RWPE2 (cell line): ENCODE measurements at regions not wholly inside any gene's neighbourhood (a gene's known extent, or its start where the extent isn't known, plus 50 kb on each side); places are given as distances from the start of the nearest gene placed in this dataset.
"Not testable (repeated sequence)": the region's sequence is repeated elsewhere in the genome, so short reads cannot be mapped to it uniquely, and the experiment has no call there.

ENCODE experiments used
- ATAC-seq: fragments of 200-7000 bp; cut with Tn5 transposase; 3 replicates; pipeline ENCODE4 v1.9.1; 2021; ENCODE audit warnings: low read depth
- DNase-seq: peaks from one replicate; pipeline ENCODE4 v3.0.0-alpha.2; 2020; ENCODE audit warnings: low spot score
- H3K27ac ChIP-seq: fragments of 450-650 bp; 2 replicates; pipeline ENCODE4 v1.5.1; 2017; ENCODE audit warnings: mild to moderate bottlenecking; ENCODE audit not compliant: poor library complexity, severe bottlenecking
- H3K27me3 ChIP-seq: fragments of 250-450 bp; sonication (Bioruptor Pico); 2 replicates; pipeline ENCODE4 v1.5.1; 2021; ENCODE audit warnings: mild to moderate bottlenecking, moderate library complexity; ENCODE audit not compliant: insufficient read depth, poor library complexity, severe bottlenecking
- H3K36me3 ChIP-seq: fragments of 250-450 bp; sonication (Bioruptor Pico); 2 replicates; pipeline ENCODE4 v1.5.1; 2020; ENCODE audit warnings: low read depth, mild to moderate bottlenecking, moderate library complexity
- H3K4me1 ChIP-seq: fragments of 250-450 bp; sonication (Bioruptor Pico); 2 replicates; pipeline ENCODE4 v1.5.1; 2021; ENCODE audit warnings: mild to moderate bottlenecking, moderate library complexity; ENCODE audit not compliant: insufficient read depth, poor library complexity, severe bottlenecking
- H3K4me3 ChIP-seq: fragments of 250-450 bp; sonication (Bioruptor Pico); 2 replicates; pipeline ENCODE4 v1.5.1; 2021; ENCODE audit warnings: mild to moderate bottlenecking, moderate library complexity; ENCODE audit not compliant: severe bottlenecking
- H3K9me3 ChIP-seq: fragments of 250-450 bp; sonication (Bioruptor Pico); 2 replicates; pipeline ENCODE4 v1.5.1; 2021; ENCODE audit warnings: mild to moderate bottlenecking, moderate library complexity; ENCODE audit not compliant: severe bottlenecking
- TF ChIP-seq, protein P1 (sequence below): fragments of 450-650 bp; IDR thresholded peaks from one replicate; pipeline ENCODE4 v1.5.1; 2017; ENCODE audit warnings: mild to moderate bottlenecking, moderate library complexity; ENCODE audit not compliant: poor library complexity, severe bottlenecking

DNA sequence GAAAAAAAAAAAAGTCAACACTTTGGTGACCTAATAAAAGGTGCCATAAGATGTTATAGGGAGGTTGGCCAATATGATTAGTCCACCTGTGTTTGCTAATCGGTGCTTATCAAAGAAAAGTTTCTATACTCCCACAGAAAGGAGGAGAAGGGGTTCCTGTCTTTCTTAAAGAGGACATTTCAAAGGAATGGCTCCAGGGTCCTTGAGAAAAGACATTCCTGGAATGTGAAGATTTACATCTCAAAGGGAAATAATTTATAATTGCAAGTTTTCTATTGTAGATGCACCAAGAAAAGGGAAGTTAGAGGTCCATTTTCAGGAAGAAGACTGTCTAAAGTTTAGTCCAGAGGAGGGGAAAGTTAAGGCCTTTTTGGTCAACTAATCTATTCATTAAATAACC is 715.3 kb downstream of the NXPH1 start:
- no peak overlapping the region for H3K4me3 ChIP-seq
- H3K27me3 ChIP-seq = no peaks in the 10 kb centered on the region
- H3K4me1 ChIP-seq = peaks cover 10% of the 10 kb centered on the region
- no peak for ATAC-seq
- DNase-seq = no peak
- TF ChIP-seq, protein P1, sequence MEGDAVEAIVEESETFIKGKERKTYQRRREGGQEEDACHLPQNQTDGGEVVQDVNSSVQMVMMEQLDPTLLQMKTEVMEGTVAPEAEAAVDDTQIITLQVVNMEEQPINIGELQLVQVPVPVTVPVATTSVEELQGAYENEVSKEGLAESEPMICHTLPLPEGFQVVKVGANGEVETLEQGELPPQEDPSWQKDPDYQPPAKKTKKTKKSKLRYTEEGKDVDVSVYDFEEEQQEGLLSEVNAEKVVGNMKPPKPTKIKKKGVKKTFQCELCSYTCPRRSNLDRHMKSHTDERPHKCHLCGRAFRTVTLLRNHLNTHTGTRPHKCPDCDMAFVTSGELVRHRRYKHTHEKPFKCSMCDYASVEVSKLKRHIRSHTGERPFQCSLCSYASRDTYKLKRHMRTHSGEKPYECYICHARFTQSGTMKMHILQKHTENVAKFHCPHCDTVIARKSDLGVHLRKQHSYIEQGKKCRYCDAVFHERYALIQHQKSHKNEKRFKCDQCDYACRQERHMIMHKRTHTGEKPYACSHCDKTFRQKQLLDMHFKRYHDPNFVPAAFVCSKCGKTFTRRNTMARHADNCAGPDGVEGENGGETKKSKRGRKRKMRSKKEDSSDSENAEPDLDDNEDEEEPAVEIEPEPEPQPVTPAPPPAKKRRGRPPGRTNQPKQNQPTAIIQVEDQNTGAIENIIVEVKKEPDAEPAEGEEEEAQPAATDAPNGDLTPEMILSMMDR = no peak
- no peaks in the 10 kb centered on the region for H3K36me3 ChIP-seq
- H3K9me3 ChIP-seq = no peaks in the 10 kb centered on the region
- no peak overlapping the region for H3K27ac ChIP-seq

DNA sequence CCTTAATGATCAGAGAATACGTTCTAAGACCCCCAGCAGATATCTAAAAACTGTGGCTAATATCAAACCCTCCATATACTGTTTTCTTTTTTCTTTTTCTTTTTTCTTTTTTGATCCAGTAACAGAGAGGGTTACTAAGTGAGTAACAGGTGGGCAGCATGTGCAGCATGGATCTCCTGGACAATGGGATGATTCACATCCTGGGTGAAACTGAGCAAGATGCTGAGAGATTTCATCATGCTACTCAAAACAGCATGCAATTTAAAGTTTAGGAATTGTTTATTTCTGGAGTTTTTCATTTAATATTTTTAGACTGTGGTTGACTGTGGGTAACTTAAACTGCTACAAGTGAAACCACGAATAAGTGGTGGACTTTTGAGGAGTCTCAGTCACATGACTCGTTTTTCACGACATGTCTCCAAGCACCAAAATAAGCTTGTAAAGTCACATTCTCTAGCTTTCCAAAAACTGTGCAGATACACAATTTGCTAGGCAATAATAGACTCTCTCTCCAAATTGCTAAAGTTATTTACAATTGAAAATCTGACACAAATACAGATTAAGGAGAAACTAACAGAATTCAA is 716.2 kb downstream of the NXPH1 start:
- peaks cover 10% of the 10 kb centered on the region for H3K4me1 ChIP-seq
- no peaks in the 10 kb centered on the region for H3K27me3 ChIP-seq
- no peak overlapping the region for H3K27ac ChIP-seq
- no peaks in the 10 kb centered on the region for H3K36me3 ChIP-seq
- no peak overlapping the region for H3K4me3 ChIP-seq
- DNase-seq = no peak
- H3K9me3 ChIP-seq = no peaks in the 10 kb centered on the region
- ATAC-seq = peak; percentile 77
- TF ChIP-seq, protein P1 = no peak

DNA sequence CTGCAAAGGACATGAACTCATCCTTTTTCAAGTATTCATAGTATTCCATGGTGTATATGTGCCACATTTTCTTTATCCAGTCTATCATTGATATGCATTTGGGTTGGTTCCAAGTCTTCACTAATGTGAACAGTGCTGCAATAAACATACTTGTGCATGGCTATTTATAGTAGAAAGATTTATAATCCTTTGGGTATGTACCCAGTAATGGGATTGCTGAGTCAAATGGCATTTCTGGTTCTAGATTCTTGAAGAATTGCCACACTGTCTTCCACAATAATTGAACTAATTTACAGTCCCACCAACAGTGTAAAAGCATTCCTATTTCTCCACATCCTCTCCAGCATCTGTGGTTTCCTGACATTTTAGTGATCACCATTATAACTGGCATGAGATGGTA is 730.3 kb downstream of the NXPH1 start:
- DNase-seq, ATAC-seq, H3K36me3 ChIP-seq, H3K9me3 ChIP-seq, H3K4me1 ChIP-seq, H3K27ac ChIP-seq, H3K4me3 ChIP-seq, H3K27me3 ChIP-seq: not testable (repeated sequence)

DNA sequence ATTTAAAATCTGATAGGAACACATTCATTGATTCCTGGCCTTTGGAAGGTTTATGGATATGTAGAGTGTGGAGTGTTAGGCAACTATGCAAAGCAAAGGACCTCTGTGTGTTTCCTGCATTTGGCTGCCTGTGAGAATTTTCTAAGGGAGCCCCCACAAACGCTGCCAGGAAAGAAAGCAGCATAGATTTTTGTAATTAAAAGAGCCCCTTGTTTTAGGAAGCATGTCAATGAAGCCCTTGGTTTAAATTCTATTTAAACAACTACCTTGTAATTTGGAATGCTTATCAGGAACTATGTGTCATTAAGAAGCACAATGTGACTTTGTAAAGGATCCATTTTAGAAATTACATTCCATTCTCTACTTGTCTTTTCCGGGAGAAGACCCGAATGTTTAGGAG is 742.5 kb downstream of the NXPH1 start:
- ATAC-seq (no peak), DNase-seq (no peak)
- TF ChIP-seq, protein P1 = no peak
- Histone ChIP-seq H3K4me1 (no peaks in the 10 kb centered on the region), H3K9me3 (no peaks in the 10 kb centered on the region), H3K27ac (no peak overlapping the region), H3K36me3 (no peaks in the 10 kb centered on the region), H3K4me3 (no peak overlapping the region), H3K27me3 (no peaks in the 10 kb centered on the region)

DNA sequence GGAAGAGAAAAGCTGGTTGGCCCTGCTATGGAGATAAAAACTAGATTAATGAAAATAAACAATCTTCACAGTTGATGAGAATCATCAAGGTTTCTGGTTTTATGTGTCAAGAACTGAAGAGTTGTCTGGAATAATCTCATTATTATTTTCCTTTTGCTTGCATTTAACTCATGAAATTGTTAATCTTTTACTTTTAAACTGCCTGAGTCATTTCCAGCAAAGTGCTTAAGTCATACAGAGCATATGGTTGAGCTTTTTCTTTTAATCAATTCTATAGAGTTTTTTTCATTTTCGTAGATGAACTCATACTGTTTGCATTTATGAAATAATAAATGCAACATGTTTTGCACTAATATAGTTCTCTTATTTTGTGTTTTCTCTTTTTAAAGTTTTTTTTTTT is 747.9 kb downstream of the NXPH1 start:
- no peak overlapping the region for H3K27ac ChIP-seq
- no peak for DNase-seq
- H3K4me3 ChIP-seq = no peak overlapping the region
- ATAC-seq = no peak
- no peaks in the 10 kb centered on the region for H3K4me1 ChIP-seq
- TF ChIP-seq, protein P1 = no peak
- H3K27me3 ChIP-seq = no peaks in the 10 kb centered on the region
- no peaks in the 10 kb centered on the region for H3K9me3 ChIP-seq
- H3K36me3 ChIP-seq = no peaks in the 10 kb centered on the region
